KG1 (cell line): ENCODE measurements at regions not wholly inside any gene's neighbourhood (a gene's known extent, or its start where the extent isn't known, plus 50 kb on each side); places are given as distances from the start of the nearest gene placed in this dataset.

Experiments
- DNase-seq: peaks from one replicate; lab custom pipeline; 2025; lab: John Stamatoyannopoulos, UW

DNA sequence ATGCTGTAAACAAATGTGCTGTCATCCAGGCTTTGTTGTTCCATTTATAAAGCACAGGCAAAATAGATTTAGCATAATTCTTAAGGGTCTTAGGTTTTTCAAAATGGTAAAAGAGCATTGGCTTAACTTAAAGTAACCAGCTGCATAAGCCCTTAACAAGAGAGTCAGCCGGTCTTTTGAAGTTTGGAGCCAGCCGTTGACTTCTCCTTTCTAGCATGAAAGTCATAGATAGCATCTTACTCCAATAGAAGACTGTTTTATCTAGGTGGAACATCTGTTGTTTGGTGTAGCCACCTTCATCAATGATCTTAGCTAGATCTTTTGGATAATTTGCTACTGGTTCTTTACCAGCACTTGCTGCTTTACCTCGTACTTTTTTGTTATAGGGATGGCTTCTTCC lies 297.5 kb upstream of the DCBLD2 start:
- DNase-seq: no peak

DNA sequence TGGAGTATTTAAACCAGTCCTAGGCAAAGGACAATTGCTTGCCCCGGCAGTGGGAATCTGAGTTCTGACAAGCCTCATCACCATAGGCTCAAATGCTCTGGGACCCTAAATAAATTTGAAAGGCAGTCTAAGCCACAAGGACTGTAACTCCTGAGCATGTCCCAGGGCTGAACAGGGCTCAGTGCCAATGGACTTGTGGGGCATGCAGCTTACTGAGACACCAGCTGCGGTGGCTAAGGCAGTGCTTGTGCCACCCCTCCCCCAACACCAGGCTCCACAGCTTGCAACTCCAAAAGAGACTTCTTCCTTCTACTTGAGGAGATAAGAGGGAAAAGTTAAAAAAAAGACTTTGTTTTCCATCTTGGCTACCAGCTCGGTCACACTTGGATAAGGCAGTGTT lies 289.7 kb upstream of the DCBLD2 start:
- no peak for DNase-seq

DNA sequence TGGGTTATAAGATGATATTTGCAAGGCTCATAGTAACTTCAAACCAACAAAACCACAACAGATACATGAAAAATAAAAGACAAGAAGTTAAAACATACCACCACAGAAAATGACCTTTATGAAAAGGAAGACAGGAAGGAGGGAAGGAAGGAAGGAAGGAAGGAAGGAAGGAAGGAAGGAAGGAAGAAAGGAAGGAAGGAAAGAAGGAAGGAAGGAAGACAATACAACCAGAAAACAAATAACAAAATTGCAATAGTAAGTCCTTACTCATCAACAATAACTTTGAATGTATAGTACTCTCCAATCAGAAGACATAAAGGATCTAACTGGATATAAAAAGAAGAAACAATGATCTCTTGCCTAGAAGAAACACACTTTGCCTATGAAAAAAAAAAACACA lies 287.4 kb upstream of the DCBLD2 start:
- DNase-seq: no peak

DNA sequence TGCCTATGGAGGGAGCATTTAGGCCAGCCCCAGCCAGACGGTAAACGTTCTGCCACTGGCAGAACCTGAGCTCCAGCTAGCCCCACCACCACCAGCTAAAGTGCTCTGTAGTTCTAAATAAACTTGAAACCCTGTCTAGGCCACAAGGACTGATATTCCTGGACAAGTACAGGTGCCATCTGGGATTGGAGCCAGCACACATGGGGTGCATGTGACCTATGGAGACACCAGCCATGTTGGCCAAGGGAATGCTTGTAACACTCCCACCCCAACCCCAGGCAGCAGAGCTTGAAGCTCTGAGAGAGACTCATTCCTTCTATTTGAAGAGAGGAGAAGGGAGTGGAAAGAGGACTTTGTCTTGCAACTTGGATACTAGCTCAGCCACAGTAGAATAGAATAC lies 284.5 kb upstream of the DCBLD2 start:
- DNase-seq: no peak

DNA sequence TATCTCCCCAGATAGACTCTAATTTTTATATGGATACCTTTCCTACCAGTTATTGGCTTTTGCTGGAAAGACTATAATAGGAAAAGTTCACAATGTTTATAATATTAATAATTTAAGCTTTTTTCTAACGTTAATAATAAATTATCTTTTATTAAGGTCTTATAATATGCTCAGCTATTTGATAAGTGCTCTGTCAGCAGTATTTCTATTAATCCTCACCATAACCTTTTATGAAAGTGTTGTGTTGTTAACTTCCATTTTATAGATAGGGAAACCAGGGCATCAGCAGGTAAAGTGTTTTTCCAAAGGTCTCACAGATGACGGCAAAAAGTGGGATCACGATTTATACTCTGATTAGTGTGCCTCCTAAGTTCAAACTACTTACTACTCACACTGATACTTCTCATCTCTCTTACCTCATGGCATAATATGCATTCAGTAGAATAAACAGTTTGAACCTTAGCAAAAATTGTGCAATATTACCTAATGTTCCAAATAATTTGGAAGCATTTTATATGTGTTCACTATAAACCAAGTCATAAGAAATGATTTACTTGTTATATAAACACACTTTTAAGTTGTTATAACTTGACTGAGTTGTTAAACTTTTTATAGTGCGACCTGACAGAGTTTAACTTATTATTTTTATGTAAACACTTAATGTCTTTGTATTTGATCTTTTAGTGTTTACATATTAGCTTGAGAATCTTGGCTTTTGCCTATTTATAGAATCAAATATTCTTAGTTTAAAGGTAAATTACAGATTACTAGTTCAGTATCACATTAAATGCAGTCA lies 274.9 kb upstream of the DCBLD2 start:
- DNase-seq: no peak

DNA sequence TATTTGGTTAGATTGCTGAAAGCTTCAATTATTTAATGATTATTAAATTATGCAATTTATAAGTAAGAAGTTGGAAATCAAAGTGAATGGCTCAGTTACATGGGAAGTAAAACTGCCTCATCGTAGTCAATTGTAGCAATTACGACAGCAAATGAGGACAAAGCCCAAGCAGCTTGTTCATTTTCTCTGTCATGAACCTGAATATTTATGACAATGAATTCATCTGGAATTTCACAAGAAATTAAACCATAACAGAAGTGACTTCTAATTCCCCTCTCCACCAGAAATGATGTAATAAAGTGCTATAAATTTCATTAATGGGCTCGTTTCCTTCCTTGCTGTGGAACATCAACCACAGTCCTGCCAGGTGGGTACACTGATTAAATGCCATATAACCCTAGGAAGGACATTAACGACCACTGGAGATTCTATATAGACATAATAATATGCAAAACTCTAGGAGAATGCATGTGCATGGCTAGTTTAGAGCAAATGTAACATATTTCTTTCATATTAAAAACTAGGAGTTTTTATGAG lies 273.8 kb upstream of the DCBLD2 start:
- DNase-seq: no peak

DNA sequence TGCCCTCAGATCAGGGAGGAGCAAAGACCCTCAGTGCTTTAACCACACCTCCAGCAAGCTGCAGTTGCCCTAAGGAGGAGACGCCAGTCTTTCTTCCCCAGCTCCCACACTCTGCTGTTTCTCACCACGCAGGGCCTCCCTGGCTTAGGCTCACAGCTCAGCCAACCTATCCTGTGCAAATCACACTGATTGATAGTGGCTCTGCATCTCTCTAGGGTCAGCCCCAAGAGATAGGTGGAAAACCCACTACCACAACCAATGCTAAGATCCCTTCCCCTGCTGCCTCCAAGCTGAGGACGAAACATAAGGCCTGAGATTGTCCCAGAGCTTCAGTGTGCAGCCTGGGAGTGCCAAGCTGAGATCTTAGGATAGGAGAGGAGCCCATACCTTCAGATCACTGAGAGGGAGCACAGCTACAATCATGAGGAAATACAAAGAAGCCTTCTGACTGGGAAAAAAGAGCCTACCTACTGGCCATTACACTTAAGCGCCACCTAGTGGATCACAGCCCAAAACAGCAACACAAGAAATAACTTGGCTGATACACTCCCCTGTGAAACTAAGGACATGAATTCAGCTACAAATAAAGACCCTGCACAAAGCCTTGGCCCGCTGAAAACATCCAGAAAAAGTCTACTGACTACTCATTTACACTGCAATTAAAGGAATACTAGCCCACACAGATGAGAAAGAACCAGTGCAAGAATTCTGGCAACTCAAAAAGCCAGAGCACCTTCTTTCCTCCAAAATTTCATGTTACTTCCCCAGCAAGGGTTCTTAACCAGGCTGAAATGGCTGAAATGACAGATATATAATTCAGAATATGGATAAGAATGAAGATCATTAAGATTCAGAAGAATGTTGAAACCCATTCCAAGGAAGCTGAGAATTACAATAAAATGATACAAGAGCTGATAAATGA lies 271.5 kb upstream of the DCBLD2 start:
- DNase-seq: peak; percentile 28

DNA sequence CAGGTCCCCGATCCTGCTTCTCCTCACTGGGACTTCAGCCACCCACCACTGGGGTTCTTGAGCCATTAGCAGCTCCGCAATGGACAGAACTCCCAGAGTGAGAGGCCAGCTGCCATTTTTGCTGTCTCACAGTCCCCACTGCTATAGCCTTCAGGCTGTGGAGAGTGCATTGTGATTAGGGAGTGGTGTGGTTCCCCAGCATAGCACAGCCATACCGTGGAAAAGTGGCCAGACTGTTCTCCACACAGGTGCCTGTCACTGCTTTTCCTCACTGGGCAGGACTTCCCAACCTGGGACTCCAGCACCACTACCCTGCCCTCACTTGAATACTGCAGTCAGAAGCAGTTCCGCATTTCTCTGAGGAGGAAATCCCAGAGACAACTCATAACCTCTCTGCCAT lies 270.3 kb upstream of the DCBLD2 start:
- no peak for DNase-seq

DNA sequence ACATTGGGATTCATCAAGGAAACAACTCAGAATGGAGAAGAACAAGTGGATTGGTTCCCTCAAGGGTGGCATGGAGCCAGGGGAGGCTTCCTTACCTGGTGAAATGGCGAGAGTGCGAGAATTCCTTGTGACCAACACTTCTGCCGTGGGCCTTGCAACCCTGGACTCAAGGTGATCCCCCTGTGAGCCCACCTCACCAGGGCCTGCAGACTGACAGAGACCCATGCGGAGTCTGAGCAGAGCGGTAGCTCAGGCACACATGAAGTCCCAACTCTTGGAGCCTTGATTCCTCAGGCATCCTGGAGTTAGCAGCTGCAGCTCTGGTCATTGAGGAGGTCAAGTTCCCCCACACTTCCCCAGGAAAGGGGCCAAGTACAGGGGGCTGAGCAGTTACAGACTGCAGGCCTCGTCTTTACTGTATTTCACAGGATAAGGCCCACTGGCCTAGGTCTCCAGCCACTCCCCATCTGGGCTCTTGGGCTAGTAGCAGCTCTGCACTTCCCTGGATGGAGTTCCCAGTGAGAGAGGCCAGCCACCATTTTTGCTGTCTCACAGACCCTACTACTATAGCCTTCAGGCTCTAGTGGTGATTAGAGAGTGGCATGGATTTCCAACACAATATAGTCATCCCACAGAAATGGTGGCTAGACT lies 269.5 kb upstream of the DCBLD2 start:
- no peak for DNase-seq

DNA sequence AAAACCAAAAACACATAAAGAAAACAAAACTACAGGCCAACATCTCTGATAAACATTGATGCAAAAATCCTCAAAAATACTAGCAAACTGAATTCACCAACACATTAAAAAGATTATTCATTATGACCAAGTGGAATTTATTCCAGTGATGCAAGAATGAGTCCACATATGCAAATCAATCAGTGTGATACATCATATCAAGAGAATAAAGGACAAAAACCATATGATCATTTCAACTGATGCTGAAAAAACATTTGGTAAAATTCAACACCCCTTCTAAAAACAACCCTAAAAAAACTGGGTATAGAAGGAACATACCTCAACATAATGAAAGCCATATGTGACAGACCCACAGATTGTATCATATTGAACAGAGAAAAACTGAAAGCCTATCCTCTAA lies 265.6 kb upstream of the DCBLD2 start:
- no peak for DNase-seq

DNA sequence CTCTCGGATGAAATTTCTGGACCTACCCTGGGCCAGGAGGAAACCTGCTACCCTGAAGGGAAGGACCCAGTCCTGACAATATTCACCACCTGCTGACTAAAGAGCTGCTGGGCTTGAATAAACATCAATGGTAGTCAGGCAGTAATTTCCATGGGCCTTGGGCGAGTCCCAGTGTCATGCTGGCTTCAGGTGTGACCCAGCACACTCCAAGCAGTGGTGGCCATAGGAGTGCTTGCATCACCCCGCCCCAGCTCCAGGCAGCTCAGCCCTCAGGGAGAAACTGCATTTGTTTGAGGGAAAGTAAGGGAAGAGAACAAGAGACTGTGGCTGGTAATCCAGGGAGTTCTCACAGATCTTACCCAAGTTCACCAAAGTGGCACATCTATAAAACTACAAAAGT lies 261.8 kb upstream of the DCBLD2 start:
- no peak for DNase-seq

DNA sequence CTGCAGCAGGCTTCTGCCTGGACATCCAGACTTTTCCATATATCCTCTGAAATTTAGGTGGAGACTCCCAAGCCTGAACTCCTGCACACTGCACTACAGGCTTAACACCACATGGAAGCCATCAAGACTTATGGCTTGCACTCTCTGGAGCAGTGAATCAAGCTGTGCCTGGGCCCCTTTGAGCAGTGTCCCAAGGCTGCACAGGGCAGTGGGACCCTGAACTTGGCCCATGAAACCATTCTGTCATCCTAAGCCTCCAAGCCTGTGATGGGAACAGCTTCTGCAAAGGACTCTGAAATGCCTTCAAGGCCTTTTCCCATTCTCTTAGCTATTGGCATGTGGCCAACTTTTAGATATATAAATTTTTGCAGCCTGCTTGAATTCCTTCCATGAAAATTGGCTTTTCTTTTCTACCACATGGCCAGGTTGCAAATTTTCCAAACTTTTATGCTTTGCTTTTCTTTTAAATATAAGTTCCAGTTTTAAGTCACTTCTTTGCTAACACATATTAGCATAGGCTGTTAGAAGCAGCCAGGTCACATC lies 257.8 kb upstream of the DCBLD2 start:
- DNase-seq: no peak

DNA sequence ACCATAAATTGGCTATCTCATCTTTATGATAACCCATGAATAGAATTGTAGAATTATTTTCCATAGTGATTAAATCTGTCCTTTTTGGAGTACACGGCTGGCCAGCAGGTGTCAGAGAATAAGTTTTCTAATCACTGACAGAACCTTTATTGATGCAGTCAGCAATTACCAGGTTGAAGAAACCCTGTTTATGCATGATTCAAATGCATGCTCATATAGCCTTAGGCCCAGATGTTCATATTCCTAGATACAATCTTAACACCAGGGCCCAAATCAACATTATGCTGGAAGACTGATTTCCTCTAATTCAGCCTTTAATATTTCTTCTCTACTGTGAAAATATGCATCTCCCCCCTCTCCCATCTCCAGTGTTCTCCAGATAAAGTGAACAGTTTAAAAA lies 243.5 kb upstream of the DCBLD2 start:
- DNase-seq: no peak

DNA sequence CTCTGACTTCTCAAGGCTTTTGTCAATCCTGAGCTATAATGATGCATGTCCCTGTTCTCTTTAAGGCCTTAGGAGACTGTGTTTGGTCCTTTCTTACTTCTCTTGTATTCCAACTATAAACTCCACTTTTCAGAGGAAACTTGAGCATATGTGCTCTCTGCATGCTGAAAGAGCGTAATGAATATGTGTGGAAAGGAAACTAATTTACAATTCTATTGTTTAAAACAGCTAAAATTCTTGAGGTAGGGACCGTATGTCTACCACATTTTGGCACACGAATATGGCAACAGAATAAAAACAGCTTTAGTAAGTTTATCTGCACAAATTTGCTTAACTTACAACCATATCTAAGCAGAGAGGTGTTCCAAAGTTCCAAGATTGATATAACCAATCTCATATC lies 242.0 kb upstream of the DCBLD2 start:
- DNase-seq: no peak

DNA sequence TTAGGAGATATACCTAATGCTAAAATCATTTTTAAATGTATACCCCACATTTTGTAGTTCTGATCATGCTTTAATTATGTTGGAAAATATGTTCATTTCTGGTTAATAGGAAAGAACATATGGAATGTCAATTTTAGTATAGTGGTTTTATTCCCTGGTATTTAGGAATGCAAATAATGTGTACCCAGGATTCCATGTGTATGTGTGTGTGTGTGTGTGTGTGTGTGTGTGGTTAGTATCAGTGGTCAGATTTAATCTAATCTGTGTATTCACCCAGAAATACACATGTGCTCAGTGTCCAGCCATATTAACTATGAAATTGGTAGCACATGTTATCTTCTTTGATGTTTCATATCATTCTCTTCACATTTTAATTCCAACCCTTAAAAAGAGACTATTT lies 233.5 kb upstream of the DCBLD2 start:
- DNase-seq: no peak

DNA sequence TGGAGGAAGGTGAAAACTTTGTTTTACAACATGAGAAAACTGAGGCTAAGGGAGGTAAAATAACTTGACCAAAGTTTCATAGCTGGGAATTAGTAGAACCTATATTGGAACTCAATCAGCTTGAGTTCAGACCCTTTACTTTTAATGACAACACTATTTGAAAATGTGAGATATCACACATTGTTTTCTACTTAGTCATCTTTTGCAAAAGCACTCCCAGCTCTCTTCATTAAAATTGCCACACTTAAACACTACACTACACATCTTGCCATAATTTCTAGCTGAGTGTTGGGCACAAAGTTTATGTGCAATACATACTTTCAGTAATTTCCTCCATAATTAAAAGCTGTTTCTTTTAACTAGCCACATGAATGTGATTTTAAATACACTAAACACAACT lies 230.4 kb upstream of the DCBLD2 start:
- DNase-seq: no peak

DNA sequence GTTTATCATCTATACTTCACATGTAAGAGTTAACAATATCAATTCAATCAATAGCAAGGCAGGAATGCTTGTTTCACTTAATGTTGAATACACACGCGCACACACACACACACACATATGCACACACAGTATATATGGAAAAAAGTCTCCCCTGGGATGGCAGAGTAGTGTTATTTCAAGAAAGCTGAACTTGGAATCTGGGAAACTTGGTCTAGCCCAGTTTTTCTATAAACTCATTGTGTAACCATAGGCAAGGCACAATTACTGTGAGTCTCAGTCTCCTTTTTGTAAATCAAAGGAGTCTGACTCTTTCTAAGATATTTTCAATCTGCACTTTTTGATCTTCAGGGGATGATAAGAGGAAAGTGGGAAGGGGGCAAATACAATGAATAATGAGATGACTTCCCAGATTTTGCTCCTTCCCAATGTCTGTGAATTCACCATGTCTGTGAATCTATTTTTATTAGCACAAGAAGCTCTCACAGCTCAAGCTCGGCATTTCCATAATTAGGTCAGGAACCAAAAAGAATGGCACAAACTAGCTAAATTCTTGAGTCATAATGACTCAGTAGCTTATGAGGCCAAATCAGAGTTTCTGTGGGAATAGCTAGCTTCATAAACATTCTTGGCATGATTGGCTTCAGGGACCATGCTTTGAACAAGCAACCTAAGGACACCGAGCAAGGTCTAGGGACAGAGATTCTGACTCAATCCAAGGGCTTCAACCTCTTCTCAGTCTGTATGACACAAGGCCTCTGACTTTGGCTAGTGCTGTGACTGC lies 227.4 kb upstream of the DCBLD2 start:
- DNase-seq: no peak

DNA sequence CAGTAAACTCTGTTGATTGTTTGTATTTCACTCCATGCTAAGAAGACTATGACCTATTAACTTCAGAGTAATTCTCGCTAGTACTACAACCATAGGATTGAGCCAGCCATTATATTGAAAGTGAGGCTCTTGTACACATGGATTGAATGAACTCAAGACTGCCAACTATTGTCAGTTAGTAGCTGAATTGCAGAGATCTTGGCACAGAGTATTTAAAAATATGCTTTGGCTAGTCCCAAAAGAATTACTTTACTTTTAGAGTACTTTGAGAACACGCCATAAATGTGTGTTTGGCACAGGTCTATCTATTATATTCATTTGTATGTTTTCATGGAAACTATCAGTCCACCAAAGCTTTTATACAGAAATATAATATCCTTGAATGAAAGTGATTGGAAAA lies 226.7 kb upstream of the DCBLD2 start:
- no peak for DNase-seq

DNA sequence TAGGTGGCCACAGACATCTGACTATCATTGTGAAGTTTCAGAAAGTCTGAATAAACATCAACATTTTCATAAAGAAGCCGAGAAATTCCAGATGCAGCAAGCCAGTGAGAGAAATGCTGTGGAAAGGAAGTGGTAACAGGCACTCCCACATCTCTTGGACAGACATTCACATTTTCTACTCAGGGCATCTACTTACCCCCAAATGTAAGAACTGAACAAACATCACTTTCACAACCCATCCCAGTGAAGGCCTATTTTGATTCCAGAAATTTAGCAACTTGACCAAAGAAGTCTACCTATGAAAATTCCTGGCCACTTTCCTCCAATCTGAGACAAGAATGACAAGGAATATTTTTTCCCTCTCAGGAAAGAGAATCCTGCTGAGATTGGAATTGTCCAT lies 224.8 kb upstream of the DCBLD2 start:
- no peak for DNase-seq

DNA sequence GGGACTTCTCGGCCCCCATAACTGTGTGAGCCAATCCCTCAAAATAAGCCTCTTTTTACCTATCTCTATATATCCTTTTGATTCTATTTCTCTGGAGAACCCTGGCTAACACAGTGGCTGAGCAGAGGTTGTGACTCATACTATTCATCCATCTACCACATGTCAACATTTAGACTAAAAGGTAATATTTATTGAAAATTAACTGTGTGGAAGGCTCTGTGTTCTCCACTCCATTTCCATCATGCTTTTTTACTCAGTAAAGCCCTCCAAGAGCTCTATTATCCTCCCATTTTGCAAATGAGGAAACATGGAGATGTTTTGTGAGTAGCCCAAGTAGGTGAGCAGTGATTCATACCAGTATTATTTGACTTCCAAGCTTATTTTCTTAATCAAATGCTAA lies 217.9 kb upstream of the DCBLD2 start:
- DNase-seq: no peak

DNA sequence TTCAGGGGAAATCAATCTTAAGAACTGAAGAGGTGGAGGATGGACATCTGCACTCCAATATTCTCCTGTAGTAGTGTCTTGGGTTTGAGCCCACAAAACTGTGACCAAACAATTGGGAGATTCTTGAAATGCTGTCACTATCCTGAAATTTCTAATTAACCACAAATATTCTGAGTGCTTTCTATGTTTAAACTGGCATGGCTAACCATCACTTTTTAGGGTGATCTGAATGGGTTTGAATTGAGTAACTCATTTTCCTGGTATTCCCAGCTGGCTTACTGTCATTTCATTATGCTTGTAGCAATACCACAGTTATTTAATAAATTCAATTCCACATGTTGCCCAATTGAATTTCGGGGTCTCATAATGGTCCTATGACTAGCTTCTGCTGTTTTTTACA lies 216.9 kb upstream of the DCBLD2 start:
- DNase-seq: no peak
